Neural crest cell (in vitro differentiated cells): ENCODE measurements at regions not wholly inside any gene's neighbourhood (a gene's known extent, or its start where the extent isn't known, plus 50 kb on each side); places are given as distances from the start of the nearest gene placed in this dataset.

Experiments used
- DNase-seq: peaks from one replicate; pipeline ENCODE4 v3.0.0; 2021; ENCODE audit warnings: low read depth, mixed read lengths, low spot score
- H3K27ac Mint-ChIP-seq: one replicate; pipeline ENCODE4 v1.8.0; 2021; ENCODE audit warnings: mild to moderate bottlenecking, mixed read lengths; ENCODE audit not compliant: unreplicated experiment
- H3K27me3 Mint-ChIP-seq: 2 replicates; pipeline ENCODE4 v1.8.0; 2021; ENCODE audit warnings: low read depth, mild to moderate bottlenecking, mixed read lengths
- H3K36me3 Mint-ChIP-seq: 2 replicates; pipeline ENCODE4 v1.8.0; 2021; ENCODE audit warnings: low read depth, mild to moderate bottlenecking, mixed read lengths
- H3K4me1 Mint-ChIP-seq: 2 replicates; pipeline ENCODE4 v1.8.0; 2021; ENCODE audit warnings: mixed read lengths
- H3K4me3 Mint-ChIP-seq: one replicate; pipeline ENCODE4 v1.8.0; 2021; ENCODE audit warnings: mild to moderate bottlenecking, mixed read lengths
- H3K9me3 Mint-ChIP-seq: 2 replicates; pipeline ENCODE4 v1.8.0; 2021; ENCODE audit warnings: mixed read lengths
- TF ChIP-seq, protein P1 (sequence below): fragments of 200-600 bp; sonication (generic); conservative IDR thresholded peaks from 2 replicates; pipeline ENCODE4 v1.5.0; 2021; ENCODE audit warnings: antibody characterized with exemption, mild to moderate bottlenecking

DNA sequence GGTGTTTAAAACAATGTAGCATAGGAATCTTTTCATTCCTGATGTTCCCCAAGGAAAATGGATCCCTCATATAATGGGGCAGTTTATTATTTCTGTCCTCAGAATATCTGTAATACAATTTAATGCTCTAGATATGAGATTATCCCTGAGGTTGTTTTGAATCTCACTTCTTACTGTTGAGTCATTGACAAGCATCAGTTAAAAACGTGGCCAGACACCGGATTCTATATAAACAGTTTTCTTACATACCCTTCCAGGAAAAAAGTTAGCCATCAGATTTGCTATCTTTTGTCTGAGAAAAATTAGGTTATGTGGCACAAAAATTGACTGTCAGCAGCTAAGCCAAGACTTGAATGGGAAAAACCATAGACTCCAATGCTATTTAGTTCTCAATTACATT lies 539.8 kb upstream of the CELF2 start:
- H3K27ac Mint-ChIP-seq = no peak overlapping the region
- DNase-seq = no peak
- H3K4me1 Mint-ChIP-seq = peaks cover 26% of the 10 kb centered on the region
- TF ChIP-seq, protein P1, sequence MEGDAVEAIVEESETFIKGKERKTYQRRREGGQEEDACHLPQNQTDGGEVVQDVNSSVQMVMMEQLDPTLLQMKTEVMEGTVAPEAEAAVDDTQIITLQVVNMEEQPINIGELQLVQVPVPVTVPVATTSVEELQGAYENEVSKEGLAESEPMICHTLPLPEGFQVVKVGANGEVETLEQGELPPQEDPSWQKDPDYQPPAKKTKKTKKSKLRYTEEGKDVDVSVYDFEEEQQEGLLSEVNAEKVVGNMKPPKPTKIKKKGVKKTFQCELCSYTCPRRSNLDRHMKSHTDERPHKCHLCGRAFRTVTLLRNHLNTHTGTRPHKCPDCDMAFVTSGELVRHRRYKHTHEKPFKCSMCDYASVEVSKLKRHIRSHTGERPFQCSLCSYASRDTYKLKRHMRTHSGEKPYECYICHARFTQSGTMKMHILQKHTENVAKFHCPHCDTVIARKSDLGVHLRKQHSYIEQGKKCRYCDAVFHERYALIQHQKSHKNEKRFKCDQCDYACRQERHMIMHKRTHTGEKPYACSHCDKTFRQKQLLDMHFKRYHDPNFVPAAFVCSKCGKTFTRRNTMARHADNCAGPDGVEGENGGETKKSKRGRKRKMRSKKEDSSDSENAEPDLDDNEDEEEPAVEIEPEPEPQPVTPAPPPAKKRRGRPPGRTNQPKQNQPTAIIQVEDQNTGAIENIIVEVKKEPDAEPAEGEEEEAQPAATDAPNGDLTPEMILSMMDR = no peak
- H3K9me3 Mint-ChIP-seq = peaks cover 19% of the 10 kb centered on the region
- H3K4me3 Mint-ChIP-seq = no peak overlapping the region
- no peaks in the 10 kb centered on the region for H3K27me3 Mint-ChIP-seq
- H3K36me3 Mint-ChIP-seq = peaks cover 13% of the 10 kb centered on the region

DNA sequence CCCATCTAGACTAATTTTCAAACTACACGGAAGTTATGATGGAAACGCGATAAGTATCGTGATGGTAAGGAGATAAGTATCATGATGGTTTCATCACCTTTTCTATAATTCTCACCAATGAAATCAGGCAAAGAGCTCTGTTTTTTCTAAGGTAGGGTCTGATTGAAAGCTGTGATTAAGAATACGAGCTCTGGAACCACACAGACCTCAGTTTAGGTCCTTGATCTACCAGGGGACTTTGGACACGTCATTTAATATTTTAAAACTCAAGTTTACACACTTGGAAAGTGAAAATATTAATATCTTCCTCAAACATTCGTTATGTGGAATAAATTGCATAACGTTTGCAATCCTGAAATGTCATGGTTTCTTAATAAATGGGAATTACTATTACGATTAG lies 538.2 kb upstream of the CELF2 start:
- no peak for DNase-seq
- Mint-ChIP-seq H3K27ac (no peak overlapping the region), H3K9me3 (peaks cover 8% of the 10 kb centered on the region), H3K36me3 (peaks cover 4% of the 10 kb centered on the region), H3K4me3 (no peak overlapping the region), H3K4me1 (peaks cover 26% of the 10 kb centered on the region), H3K27me3 (no peaks in the 10 kb centered on the region)
- TF ChIP-seq, protein P1 = no peak

DNA sequence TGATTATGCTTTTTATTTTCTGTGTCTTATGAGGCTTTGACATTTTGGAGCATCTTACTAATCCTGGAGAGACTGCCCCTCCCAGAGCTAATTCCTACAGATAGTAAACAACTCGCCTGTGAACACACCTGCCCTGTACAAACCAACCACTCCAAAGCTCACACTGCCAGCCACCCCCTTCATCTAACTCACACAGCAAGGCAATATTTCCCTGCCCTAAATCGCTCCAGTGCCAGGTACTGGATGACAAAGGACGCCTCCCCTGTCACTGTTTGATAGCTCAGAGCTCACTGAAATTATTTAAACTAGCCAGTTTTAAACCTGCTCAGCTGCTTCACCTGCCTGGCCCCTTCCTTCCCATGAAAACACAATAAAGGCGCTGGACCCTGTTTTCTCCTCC lies 535.1 kb upstream of the CELF2 start:
- Mint-ChIP-seq H3K27me3 (no peaks in the 10 kb centered on the region), H3K9me3 (peaks cover 2% of the 10 kb centered on the region), H3K27ac (no peak overlapping the region), H3K4me1 (peaks cover 9% of the 10 kb centered on the region), H3K4me3 (no peak overlapping the region), H3K36me3 (peaks cover 4% of the 10 kb centered on the region)
- no peak for DNase-seq
- TF ChIP-seq, protein P1 = no peak

DNA sequence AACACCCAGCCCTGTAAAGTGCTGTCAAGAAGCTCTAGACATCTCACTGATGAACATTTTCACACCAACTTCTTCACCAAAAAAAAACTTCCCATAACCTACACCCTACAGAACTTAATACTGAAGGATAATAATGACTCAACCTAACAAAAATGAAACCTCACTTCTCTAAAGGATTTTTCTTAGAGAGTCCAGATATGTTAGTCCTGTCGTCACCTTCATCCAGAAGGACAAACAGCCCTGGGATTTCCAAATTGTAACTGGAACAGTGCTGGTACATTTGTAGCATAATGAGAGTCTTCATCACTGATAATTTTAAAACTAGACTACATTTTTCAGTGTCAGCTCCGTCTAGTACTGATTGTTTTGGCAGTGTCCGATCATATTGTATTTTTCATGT lies 528.6 kb upstream of the CELF2 start:
- peaks cover 8% of the 10 kb centered on the region for H3K4me1 Mint-ChIP-seq
- H3K9me3 Mint-ChIP-seq = no peaks in the 10 kb centered on the region
- no peaks in the 10 kb centered on the region for H3K27me3 Mint-ChIP-seq
- no peak for DNase-seq
- H3K27ac Mint-ChIP-seq = no peak overlapping the region
- peaks cover 2% of the 10 kb centered on the region for H3K36me3 Mint-ChIP-seq
- H3K4me3 Mint-ChIP-seq = no peak overlapping the region
- TF ChIP-seq, protein P1 = no peak

DNA sequence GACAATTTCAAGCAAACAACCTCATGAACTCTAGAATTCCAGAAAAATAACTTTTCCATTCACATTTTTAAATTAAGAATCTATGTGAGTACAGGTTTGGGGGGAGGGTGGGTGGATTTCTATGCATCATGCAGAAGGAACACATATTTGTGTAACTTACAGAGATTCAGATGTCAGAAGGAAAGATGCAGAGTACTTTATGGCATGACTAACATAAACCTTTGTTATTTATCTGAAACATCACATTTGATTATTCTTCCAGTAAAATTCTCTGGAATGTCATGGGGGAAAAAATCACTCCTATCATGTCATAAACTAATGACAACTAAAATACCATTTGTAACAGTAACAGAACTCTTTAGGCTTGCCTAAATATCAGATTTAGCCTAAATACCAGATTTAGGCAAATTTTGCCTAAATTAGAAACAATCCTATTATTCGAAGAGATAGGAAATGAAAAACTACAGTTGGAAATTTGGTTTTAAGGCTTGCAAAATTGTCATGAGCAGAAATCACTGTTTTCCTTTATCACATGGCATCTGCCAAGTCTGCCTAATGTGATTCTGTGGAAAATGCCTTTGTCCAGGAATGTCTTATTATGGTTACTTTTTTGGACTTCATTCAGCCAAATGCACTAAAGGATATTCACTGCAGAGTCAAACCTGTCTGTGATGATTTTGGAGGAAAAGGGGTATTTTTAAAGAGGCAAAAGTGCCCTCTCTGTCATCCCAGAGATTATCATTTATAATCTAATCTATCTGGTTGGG lies 527.7 kb upstream of the CELF2 start:
- Mint-ChIP-seq H3K27me3 (no peaks in the 10 kb centered on the region), H3K4me3 (no peak overlapping the region), H3K4me1 (peaks cover 10% of the 10 kb centered on the region), H3K36me3 (peaks cover 2% of the 10 kb centered on the region), H3K27ac (no peak overlapping the region), H3K9me3 (no peaks in the 10 kb centered on the region)
- no peak for DNase-seq
- TF ChIP-seq, protein P1 = no peak
